GM06990 (cell line): ENCODE measurements at regions not wholly inside any gene's neighbourhood (a gene's known extent, or its start where the extent isn't known, plus 50 kb on each side); places are given as distances from the start of the nearest gene placed in this dataset.

Experiments
- DNase-seq: peaks from one replicate; pipeline ENCODE4 v3.0.0-alpha.2; 2011; ENCODE audit not compliant: insufficient read length; ENCODE audit errors: extremely low read depth
- H3K27me3 ChIP-seq: replicated peaks from 2 replicates; pipeline ENCODE4 v1.6.0; 2011; ENCODE audit warnings: low read length; ENCODE audit not compliant: control insufficient read depth, insufficient read depth
- H3K36me3 ChIP-seq: 2 replicates; pipeline ENCODE4 v1.5.1; 2011; ENCODE audit warnings: low read length; ENCODE audit not compliant: control insufficient read depth, insufficient read depth
- H3K4me3 ChIP-seq: replicated peaks from 2 replicates; pipeline ENCODE4 v1.5.1; 2011; ENCODE audit warnings: low read depth, mild to moderate bottlenecking, control low read depth, low read length
- CTCF ChIP-seq: IDR thresholded peaks from 2 replicates; pipeline ENCODE4 v1.5.1; 2011; ENCODE audit warnings: low read length, control low read depth, mild to moderate bottlenecking, inconsistent platforms; ENCODE audit not compliant: insufficient read depth, poor library complexity, severe bottlenecking

DNA sequence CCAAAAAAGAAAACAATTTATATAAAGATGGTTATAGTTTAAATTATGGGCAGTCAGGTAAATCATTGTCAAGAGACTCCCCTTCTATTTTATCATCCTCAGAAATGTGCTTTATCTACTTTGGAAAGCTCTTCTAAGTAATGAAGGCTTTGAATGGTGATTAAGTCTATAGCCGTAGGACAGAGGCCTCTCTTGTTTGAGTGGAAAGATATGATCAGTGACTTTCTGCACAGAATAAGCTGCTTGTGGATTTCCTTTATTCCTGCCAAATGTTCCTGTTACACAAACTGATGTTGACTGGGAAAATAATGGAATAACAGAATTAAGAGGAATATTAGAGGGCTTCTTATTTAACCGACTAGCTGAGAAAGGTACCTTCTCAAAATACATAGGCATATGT lies 174.6 kb upstream of the IVNS1ABP start:
- no peak for DNase-seq
- no peaks in the 10 kb centered on the region for H3K27me3 ChIP-seq
- H3K4me3 ChIP-seq, result no peak overlapping the region
- H3K36me3 ChIP-seq, result no peaks in the 10 kb centered on the region
- no peak for TF ChIP-seq CTCF

DNA sequence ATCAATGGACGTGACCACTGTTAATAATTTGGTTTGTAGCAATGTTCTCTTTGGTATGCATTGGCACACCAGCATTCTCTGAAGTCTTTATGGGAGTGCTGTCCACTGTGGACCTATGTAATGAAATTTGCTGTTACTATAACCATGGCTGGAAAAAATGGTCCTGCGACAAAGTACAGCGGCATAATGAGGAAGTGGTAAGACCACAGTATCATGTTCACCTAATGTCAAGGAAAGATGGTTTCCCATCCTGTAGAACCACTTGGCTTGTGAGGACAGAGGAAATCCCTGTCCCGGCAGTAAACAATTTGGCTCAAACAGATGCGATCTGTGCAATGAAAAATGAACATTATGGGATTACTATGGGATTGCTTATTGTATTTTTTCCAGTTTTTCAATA lies 173.9 kb upstream of the IVNS1ABP start:
- Histone ChIP-seq H3K4me3 (no peak overlapping the region), H3K27me3 (no peaks in the 10 kb centered on the region), H3K36me3 (no peaks in the 10 kb centered on the region)
- TF ChIP-seq CTCF, result no peak
- DNase-seq, result no peak

DNA sequence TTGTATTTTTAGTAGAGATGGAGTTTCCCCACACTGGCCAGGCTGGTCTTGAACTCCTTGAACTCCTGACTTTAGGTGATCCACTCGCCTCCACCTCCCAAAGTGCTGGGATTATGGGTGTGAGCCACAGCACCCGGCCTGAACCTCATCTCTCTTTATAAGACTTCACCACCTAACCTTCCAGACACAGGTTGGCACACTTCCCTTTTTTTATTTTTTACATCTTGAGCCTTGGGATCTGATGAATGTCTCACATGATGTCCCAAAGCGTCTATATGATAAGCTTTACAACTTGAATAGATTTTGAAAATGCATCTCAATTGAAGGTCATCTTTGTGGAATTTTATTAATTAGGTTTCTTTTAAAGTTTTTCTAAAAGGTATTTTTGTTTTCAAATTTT lies 172.4 kb upstream of the IVNS1ABP start:
- no peak for TF ChIP-seq CTCF
- Histone ChIP-seq H3K4me3 (no peak overlapping the region), H3K36me3 (no peaks in the 10 kb centered on the region), H3K27me3 (no peaks in the 10 kb centered on the region)
- no peak for DNase-seq

DNA sequence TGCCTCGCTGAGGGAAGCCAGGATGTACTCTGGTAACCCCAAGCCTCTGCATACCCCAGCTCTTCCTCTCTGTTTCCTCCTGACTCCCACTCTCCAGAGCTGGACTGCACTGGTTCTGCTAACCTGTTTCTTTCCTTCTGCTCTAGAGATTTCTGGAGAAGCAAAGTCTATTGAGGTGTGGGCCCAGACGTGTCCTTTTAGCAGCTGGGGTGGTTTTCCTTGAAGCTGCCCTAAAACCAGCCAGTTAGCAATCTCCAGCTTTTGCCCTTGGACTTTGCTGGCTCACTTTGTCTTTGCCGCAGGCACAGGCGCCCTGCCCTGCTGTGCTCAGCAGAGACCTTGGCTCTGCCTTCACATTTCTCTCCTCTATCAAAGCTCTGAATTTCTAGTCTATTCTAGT lies 171.8 kb upstream of the IVNS1ABP start:
- no peak for DNase-seq
- no peaks in the 10 kb centered on the region for H3K27me3 ChIP-seq
- no peak for TF ChIP-seq CTCF
- H3K4me3 ChIP-seq, result no peak overlapping the region
- H3K36me3 ChIP-seq, result no peaks in the 10 kb centered on the region

DNA sequence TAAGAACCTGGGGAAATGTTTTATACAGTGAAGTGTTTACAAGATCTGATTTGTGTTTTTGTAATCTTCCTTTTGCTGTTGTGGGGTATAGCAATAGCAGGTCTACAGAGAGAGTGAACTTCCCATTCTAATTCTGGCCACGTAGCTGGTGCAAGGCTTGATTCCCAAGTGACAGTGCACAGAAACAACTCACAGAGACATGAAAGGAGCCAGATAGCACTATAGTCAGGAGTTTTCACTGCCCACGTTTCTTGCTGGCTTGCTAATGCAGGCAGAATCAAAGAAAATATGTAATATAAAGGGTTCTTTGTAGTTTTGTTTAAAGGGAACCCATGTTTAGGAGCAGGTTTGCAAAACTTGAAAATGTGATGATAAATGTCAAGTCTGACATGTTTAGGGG lies 170.9 kb upstream of the IVNS1ABP start:
- Histone ChIP-seq H3K36me3 (no peaks in the 10 kb centered on the region), H3K27me3 (no peaks in the 10 kb centered on the region), H3K4me3 (no peak overlapping the region)
- TF ChIP-seq CTCF, result no peak
- DNase-seq, result no peak

- no peak for TF ChIP-seq CTCF
- no peak for DNase-seq
- H3K36me3 ChIP-seq, result no peaks in the 10 kb centered on the region
- H3K27me3 ChIP-seq, result no peaks in the 10 kb centered on the region
- H3K4me3 ChIP-seq, result no peak overlapping the region
Observed at GRCh38 chr1:185487026-185487425, 170.0 kb upstream of the IVNS1ABP start.
